GM12891 (cell line): ENCODE measurements at regions not wholly inside any gene's neighbourhood (a gene's known extent, or its start where the extent isn't known, plus 50 kb on each side); places are given as distances from the start of the nearest gene placed in this dataset.
A peak's percentile ranks its signal among the peaks of the same experiment; 100 is the strongest.
"Not testable (repeated sequence)": the region's sequence is repeated elsewhere in the genome, so short reads cannot be mapped to it uniquely, and the experiment has no call there.

Experiments used
- DNase-seq: peaks from one replicate; pipeline ENCODE4 v3.0.0; 2011; ENCODE audit warnings: low spot score; ENCODE audit not compliant: insufficient read length
- FAIRE-seq: peaks from 2 replicates; lab custom pipeline; 2011; peaks lifted over from hg19 to GRCh38; lab: Jason Lieb, UNC
- PAX5 ChIP-seq: IDR thresholded peaks from 2 replicates; pipeline ENCODE4 v1.6.1; 2011; ENCODE audit warnings: low read length, moderate library complexity, mild to moderate bottlenecking; ENCODE audit not compliant: insufficient read depth, severe bottlenecking
- POLR2A ChIP-seq: IDR thresholded peaks from 2 replicates; pipeline ENCODE4 v1.6.1; 2011; ENCODE audit warnings: low read depth, low read length, control low read depth
- POLR2AphosphoS5 ChIP-seq: IDR thresholded peaks from 2 replicates; pipeline ENCODE4 v1.6.1; 2011; ENCODE audit warnings: low read depth, low read length, control low read depth
- POU2F2 ChIP-seq: IDR thresholded peaks from 2 replicates; pipeline ENCODE4 v1.6.1; 2011; ENCODE audit warnings: low read depth, mild to moderate bottlenecking, control low read depth, low read length, moderate library complexity
- SPI1 ChIP-seq: IDR thresholded peaks from 2 replicates; pipeline ENCODE4 v1.6.1; 2011; ENCODE audit warnings: low read depth, low read length, control low read depth
- TAF1 ChIP-seq: IDR thresholded peaks from 2 replicates; pipeline ENCODE4 v1.6.1; 2011; ENCODE audit warnings: low read depth, low read length, control low read depth

DNA sequence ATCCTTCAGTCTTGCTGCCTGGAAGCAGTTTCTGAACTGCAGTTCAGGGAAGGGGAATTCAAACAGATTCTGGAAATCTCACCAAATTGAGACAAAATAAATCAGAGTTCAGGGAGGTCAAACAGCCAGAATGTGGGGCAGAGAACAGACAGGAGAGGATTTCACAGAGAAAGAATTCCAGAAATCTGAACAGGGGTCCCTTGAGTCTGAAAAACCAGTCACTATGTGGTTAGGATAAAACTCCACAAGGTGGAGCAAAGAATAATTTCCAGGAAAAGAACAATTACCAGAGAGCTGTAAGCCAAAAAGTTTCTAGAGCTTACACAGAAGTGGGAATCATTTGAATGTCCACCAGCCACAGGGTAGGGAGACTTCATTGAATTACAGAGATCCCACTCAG lies 84.7 kb downstream of the URB2 start:
- FAIRE-seq (no peak), DNase-seq (no peak)
- TF ChIP-seq SPI1 (no peak), TAF1 (no peak), POLR2A (no peak), PAX5 (no peak), POU2F2 (no peak), POLR2AphosphoS5 (no peak)

DNA sequence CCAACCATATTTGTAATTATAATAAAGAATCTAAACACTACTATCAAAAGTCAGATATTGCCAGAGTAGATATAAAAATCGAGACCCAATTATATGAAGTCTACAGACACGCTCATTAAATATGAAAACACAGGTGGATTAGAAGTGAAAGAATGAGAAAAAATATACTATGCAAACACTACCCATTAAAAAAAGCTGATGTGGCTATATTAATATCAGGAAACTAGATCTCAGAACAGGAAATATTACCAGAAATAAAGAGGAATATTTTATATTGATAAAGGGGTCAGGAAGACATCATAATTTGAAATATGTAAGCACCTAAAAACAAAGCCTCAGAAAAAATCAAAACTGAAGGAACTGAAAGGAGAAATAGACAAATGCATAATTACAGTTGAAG lies 88.3 kb downstream of the URB2 start:
- DNase-seq: no peak
- no peak for TF ChIP-seq POU2F2
- TF ChIP-seq PAX5: no peak
- TF ChIP-seq SPI1: no peak
- TF ChIP-seq POLR2AphosphoS5: no peak
- no peak for TF ChIP-seq POLR2A
- FAIRE-seq: no peak

DNA sequence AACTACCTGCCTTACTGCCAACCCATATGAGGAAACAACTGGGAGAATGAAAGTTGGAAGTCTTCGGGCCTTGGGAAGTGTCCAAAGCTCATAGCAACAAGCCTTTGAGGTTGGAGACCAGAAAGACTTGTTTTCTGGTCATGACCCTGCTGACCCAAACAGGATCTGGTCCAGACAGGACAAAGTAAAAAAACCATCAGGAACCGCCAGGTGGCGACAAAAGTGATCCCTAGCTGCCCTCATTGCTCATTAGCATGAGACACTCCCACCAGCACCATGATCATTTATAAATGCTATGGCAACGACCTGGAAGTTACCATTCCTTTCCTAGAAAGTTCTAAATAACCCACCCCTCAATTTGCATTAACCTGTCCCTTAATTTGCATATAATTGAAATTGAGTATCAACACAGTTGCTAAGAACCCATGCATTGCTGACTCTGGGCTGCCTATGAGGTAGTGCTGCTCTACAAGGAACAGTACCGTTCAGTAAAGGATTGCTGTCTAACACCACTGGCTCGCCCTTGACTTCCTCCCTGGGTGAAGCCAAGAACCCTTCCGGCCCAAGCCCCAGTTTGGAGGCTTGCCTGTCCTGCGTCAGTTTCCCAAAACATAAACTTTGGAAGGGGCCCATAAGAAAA lies 89.0 kb downstream of the URB2 start:
- DNase-seq: no peak
- peak; percentile 83 for FAIRE-seq
- TF ChIP-seq SPI1 (no peak), POLR2AphosphoS5 (no peak), TAF1 (no peak), POLR2A (no peak), PAX5 (no peak), POU2F2 (no peak)

DNA sequence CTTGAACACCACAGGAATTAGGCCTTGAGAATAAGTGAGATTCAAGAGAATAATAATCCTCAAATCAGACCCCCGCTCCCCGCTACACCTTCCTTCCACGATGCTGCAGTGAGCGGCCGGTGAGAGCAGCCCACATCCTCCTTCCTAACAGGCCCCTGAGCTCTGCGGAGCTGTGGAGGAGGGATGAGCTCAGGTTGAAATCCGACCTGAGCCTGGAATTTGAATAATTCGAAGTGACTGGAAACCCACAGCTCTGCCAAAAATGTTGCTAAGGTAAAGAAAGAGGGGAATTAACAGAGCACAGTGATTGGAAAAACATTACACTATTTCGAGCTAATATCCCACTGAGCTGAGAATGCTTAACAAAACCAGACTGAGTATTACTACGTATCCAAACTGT lies 90.0 kb downstream of the URB2 start:
- no peak for FAIRE-seq
- no peak for DNase-seq
- no peak for TF ChIP-seq TAF1
- TF ChIP-seq PAX5: no peak
- no peak for TF ChIP-seq POLR2A
- no peak for TF ChIP-seq POLR2AphosphoS5
- TF ChIP-seq SPI1: no peak
- no peak for TF ChIP-seq POU2F2

DNA sequence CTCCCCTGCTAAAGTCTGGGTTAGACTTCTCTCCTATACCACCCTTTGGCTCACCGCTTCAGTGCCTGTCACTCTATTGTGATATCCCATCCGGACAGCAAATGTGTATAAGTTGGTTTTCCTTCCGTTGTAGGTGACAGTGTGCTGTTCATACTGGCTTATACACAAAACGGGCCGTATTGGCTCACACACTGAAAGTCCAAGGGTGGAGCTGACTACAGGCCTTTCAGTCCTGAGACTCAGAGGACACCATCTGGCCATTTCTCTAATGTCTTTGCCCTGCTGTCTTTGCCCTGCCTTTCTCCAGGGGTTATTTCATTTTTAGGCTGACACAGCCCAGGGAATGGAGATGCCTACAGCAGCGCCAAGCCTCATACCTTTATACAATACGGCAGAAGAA lies 90.7 kb downstream of the URB2 start:
- FAIRE-seq: no peak
- TF ChIP-seq POLR2A (no peak), TAF1 (no peak), SPI1 (no peak), POU2F2 (no peak), PAX5 (no peak), POLR2AphosphoS5 (no peak)

DNA sequence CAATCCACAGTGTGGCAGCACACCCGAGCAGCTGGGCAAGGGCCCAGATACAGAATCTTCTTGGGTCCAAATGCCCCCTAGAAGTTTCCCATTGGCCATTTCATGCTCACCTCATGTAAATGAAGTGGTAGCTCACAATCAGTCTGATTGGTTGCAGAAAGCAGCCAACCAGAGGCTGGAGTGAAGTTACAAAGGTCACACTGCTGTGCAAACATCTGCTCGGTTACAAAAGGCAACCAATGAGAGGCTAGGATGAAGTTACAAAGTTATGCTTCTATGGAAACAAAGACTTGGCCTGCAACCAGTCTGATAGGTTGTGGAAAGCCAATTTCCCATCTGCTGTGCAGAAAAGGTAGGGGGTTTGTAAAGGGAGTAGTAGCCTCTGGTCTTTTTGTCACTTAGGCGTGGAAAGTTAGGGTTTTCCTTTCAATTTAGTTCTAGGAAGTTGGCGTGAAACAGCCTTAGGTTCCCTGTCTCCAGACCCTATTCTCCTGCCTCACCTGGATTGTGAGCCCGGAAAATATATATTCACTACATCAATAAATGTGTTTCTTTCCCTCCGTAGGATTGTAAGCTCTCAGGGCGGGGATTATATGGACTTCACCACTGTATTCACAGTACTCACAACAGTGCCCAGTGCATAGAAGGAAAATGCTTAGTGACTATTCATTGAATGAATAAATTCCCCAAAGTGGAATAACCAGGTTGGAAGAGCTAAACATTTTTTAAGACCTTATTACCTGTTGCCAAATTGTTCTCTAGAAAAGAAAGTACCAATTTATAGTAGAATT lies 91.9 kb downstream of the URB2 start:
- no peak for FAIRE-seq
- TF ChIP-seq SPI1: no peak
- no peak for TF ChIP-seq POLR2AphosphoS5
- DNase-seq: no peak

More for the DNA sequence above, 90.7 kb downstream of the URB2 start:
- DNase-seq: no peak

DNA sequence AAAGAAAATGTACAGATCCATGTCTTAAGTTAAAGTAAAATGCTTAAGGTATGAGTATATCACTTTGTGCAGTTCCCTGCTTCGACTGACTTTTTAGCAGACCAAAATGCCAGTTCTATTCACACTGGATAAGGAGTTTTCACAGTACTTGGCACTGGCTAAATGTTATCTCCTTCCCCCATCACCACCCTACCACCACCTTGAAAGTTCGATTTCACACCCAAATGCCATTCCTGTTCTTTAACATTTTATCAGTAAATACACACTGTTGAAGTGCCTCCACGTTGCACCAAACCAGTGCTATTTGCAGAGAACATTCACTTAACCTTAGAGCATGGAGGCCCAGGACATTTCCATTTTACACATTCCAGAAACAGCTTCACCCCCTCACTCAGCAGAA lies 100.0 kb downstream of the URB2 start:
- no peak for DNase-seq
- TF ChIP-seq POLR2AphosphoS5 (no peak), PAX5 (no peak), POU2F2 (no peak), POLR2A (no peak), SPI1 (no peak), TAF1 (no peak)
- FAIRE-seq: no peak

DNA sequence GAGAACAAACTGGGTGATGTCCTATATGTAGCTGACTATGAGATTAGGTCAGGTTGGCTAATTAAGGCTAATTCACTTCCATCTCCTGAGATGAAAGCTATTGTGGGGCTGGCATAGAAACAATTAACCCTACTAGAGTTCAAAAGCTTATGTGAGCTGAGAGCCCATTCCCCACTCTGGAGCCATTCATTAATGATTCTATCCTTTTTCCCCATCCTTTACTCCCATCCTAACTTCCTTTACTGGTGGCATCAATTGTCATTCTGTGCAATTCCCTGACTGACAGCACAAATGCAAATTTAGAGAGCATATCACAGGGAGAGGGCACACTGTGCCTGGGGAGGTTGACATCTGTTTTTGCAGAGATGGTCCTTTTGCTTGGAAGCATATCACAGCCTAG lies 103.9 kb downstream of the URB2 start:
- no peak for TF ChIP-seq POLR2AphosphoS5
- no peak for TF ChIP-seq SPI1
- TF ChIP-seq POLR2A: no peak
- TF ChIP-seq TAF1: no peak
- TF ChIP-seq POU2F2: no peak
- TF ChIP-seq PAX5: no peak
- FAIRE-seq: no peak
- no peak for DNase-seq

DNA sequence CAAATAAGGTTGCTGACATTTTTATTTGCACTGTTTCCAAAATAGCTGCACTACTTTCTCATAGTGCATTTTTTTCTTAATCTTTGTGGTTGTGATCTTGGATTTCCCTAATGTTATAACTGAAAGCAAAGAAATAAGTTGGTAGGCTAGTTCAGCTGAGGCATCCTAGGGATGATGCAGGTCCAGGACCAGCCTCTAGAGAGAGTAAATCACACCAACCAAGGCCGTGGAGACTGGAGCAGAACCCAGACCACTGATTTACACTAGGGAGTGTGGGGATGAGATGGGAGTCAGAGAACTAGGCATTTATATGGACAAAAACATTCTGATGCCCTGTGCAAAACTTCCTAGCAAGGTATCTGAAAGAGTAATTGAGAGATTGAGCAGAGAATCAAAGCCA lies 104.5 kb downstream of the URB2 start:
- no peak for DNase-seq
- TF ChIP-seq PAX5: no peak
- no peak for TF ChIP-seq POLR2AphosphoS5
- TF ChIP-seq POU2F2: no peak
- TF ChIP-seq TAF1: no peak
- TF ChIP-seq SPI1: no peak
- no peak for TF ChIP-seq POLR2A
- no peak for FAIRE-seq

DNA sequence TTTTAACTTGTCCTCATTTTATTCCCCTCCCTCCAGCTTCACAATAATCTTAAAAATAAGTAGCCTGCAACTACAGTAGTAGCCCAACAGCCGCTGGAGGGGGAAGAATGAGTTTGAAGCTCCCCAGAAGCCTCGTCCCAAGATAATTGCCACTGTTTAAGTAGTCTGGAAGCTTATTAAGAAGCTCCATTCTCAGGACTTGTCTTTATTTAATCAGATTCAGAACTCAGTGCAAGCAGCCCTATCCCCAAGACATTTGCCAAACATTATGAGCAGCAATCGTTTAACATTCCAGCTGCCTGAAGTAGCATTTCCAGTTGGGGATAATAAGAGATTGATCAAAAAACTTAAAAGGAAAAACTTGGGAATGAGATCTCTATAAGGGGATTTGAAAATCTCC lies 106.0 kb downstream of the URB2 start:
- TF ChIP-seq TAF1 (no peak), SPI1 (no peak), POLR2AphosphoS5 (no peak)
- FAIRE-seq (no peak), DNase-seq (no peak)

DNA sequence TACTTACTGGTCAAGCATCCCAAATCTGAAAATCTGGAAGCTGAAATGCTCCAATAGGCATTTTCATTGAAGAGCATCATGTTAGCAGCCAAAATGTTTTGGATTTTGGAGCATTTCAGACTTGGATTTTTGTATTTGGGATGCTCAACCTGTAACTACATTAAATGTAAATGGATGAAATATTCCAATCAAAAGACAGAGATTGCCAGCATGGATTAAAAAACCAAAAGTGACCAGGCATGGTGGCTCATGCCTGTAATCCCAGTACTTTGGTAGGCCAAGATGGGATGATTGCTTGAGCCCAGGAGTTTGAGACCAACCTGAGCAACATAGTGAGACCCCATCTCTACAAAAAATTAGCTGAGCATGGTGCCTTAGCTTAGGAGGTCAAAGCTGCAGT lies 110.3 kb downstream of the URB2 start:
- TF ChIP-seq POU2F2 (no peak), PAX5 (no peak), POLR2AphosphoS5 (no peak), SPI1 (no peak), TAF1 (no peak), POLR2A (no peak)
- no peak for FAIRE-seq
- no peak for DNase-seq

DNA sequence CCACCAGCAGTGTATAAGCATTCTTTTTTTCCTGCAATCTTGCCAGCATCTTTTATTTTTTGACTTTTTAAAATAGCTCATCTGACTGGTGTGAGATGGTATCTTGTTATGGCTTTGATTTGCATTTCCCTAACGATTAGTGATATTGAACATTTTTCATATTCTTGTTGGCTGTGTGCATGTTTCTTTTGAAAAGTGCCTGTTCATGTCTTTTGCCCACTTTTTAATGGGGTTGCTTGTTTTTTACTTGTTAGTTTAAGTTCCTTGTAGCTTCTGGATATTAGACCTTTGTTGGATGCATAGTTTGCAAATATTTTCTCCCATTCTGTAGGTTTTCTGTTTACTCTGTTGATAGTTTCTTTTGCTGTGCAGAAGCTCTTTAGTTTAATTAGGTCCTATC lies 116.6 kb downstream of the URB2 start:
- FAIRE-seq, DNase-seq: not testable (repeated sequence)
